ENCODE measurements at regions not wholly inside any gene's neighbourhood (a gene's known extent, or its start where the extent isn't known, plus 50 kb on each side); places are given as distances from the start of the nearest gene placed in this dataset.

DNA sequence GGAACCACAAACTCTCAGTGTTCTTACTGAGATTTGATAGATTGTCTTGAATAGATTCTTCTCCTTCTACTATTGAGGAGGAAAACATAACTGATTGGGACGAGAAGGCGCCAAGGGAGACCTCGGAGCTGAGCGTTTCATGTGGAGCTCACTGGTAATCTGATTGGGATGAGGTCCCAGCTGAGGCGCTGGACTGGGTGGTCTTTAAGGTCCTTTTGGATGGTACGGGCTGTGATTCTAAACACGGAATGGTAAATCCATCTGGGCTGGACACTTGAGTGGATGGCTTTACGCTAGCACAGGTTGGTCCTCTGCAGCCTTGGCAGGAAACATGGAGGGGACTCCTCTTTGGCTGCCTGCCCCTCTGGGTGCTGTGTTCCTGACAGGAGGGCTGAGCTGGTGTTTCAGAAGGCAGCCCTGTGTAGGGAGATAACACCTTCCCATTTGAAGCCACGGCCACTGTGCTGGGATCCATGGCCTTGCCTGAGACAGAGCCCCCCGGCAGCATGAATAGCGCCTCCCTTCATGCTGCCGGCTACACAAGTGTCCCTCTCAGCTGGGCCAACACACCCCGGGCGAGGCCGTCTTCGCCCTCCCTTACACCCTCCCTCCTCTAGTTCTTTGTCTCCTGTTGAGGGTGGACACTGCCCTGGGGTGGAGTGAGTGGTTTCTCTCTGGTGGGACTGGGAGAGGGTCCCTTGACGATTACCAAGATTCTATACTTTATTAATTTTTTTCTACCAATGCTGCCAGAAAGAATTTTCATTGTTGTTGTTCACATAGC lies 203.2 kb upstream of the SHH start:
- TF ChIP-seq EZH2 (IDR thresholded peaks at IDR 0.05; ENCODE audit: borderline replicate concordance, insufficient read depth, low read length, poor library complexity, severe bottlenecking) (no peak), MXI1 (conservative IDR thresholded peaks at IDR 0.05; ENCODE audit: poor library complexity, severe bottlenecking) (no peak), POLR2AphosphoS5 (IDR thresholded peaks at IDR 0.05) (no peak), TAF1 (IDR thresholded peaks at IDR 0.05; ENCODE audit: low read depth) (no peak), SMC3 (conservative IDR thresholded peaks at IDR 0.05; ENCODE audit: poor library complexity) (no peak), RAD21 (conservative IDR thresholded peaks at IDR 0.05) (no peak)
- TF ChIP-seq, protein P1, sequence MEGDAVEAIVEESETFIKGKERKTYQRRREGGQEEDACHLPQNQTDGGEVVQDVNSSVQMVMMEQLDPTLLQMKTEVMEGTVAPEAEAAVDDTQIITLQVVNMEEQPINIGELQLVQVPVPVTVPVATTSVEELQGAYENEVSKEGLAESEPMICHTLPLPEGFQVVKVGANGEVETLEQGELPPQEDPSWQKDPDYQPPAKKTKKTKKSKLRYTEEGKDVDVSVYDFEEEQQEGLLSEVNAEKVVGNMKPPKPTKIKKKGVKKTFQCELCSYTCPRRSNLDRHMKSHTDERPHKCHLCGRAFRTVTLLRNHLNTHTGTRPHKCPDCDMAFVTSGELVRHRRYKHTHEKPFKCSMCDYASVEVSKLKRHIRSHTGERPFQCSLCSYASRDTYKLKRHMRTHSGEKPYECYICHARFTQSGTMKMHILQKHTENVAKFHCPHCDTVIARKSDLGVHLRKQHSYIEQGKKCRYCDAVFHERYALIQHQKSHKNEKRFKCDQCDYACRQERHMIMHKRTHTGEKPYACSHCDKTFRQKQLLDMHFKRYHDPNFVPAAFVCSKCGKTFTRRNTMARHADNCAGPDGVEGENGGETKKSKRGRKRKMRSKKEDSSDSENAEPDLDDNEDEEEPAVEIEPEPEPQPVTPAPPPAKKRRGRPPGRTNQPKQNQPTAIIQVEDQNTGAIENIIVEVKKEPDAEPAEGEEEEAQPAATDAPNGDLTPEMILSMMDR (IDR thresholded peaks at IDR 0.05; ENCODE audit: poor library complexity, severe bottlenecking), result no peak
- TF ChIP-seq, protein P2, sequence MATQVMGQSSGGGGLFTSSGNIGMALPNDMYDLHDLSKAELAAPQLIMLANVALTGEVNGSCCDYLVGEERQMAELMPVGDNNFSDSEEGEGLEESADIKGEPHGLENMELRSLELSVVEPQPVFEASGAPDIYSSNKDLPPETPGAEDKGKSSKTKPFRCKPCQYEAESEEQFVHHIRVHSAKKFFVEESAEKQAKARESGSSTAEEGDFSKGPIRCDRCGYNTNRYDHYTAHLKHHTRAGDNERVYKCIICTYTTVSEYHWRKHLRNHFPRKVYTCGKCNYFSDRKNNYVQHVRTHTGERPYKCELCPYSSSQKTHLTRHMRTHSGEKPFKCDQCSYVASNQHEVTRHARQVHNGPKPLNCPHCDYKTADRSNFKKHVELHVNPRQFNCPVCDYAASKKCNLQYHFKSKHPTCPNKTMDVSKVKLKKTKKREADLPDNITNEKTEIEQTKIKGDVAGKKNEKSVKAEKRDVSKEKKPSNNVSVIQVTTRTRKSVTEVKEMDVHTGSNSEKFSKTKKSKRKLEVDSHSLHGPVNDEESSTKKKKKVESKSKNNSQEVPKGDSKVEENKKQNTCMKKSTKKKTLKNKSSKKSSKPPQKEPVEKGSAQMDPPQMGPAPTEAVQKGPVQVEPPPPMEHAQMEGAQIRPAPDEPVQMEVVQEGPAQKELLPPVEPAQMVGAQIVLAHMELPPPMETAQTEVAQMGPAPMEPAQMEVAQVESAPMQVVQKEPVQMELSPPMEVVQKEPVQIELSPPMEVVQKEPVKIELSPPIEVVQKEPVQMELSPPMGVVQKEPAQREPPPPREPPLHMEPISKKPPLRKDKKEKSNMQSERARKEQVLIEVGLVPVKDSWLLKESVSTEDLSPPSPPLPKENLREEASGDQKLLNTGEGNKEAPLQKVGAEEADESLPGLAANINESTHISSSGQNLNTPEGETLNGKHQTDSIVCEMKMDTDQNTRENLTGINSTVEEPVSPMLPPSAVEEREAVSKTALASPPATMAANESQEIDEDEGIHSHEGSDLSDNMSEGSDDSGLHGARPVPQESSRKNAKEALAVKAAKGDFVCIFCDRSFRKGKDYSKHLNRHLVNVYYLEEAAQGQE (IDR thresholded peaks at IDR 0.05; ENCODE audit: borderline replicate concordance), result no peak

Data from neural cell (in vitro differentiated cells).